ENCODE measurements at regions not wholly inside any gene's neighbourhood (a gene's known extent, or its start where the extent isn't known, plus 50 kb on each side); places are given as distances from the start of the nearest gene placed in this dataset.

- Mint-ChIP-seq H3K9me3 (ENCODE audit: low read depth, unreplicated experiment) (peaks cover 2% of the 10 kb centered on the region), H3K4me3 (ENCODE audit: low read depth, unreplicated experiment) (no peak overlapping the region), H3K27me3 (ENCODE audit: unreplicated experiment) (peaks cover 69% of the 10 kb centered on the region), H3K27ac (ENCODE audit: unreplicated experiment) (no peak overlapping the region), H3K4me1 (ENCODE audit: low read depth, unreplicated experiment) (no peaks in the 10 kb centered on the region), H3K36me3 (ENCODE audit: insufficient read depth, unreplicated experiment) (no peaks in the 10 kb centered on the region)
- BruUV-seq (replicated peaks): no TSS peak
- intact Hi-C loops (cut with micrococcal nuclease; ENCODE audit: unreplicated experiment): no loop called here
- CTCF ChIA-PET: no interaction called here
- TF ChIP-seq CTCF (IDR thresholded peaks at IDR 0.05; ENCODE audit: unreplicated experiment): no peak
- DNase-seq: no peak
Observed at GRCh38 chr16:54412037-54412436, 125.5 kb upstream of the IRX3 start.

DNA sequence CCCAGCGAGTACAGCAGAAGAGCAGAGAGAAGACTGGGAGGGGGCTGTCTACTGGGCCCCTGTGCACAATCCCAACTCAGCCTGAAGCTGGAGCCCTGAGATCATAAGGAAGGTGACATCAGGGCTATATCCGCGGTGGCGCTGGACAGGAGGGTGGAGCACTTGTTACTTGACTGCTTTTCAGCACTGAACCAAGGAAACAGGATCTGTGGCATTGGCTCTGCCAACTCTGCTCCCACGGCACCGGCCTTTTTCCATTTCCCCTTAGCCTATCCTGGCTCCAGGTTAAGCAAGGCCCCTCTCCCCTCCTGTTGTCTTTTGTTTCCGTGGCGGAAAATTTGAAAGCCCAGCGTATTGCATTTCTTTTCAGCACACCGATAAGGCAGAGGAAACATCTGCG, 125.0 kb upstream of the IRX3 start:
- intact Hi-C loops (cut with micrococcal nuclease; ENCODE audit: unreplicated experiment): no loop called here
- peaks cover 4% of the 10 kb centered on the region for H3K9me3 Mint-ChIP-seq (ENCODE audit: low read depth, unreplicated experiment)
- H3K4me1 Mint-ChIP-seq (ENCODE audit: low read depth, unreplicated experiment): no peaks in the 10 kb centered on the region
- peaks cover 74% of the 10 kb centered on the region for H3K27me3 Mint-ChIP-seq (ENCODE audit: unreplicated experiment)
- H3K4me3 Mint-ChIP-seq (ENCODE audit: low read depth, unreplicated experiment): no peak overlapping the region
- DNase-seq: no peak
- CTCF ChIA-PET: no interaction called here
- BruUV-seq (replicated peaks): no TSS peak
- no peak for TF ChIP-seq CTCF (IDR thresholded peaks at IDR 0.05; ENCODE audit: unreplicated experiment)
- H3K27ac Mint-ChIP-seq (ENCODE audit: unreplicated experiment): no peak overlapping the region
- H3K36me3 Mint-ChIP-seq (ENCODE audit: insufficient read depth, unreplicated experiment): no peaks in the 10 kb centered on the region

DNA sequence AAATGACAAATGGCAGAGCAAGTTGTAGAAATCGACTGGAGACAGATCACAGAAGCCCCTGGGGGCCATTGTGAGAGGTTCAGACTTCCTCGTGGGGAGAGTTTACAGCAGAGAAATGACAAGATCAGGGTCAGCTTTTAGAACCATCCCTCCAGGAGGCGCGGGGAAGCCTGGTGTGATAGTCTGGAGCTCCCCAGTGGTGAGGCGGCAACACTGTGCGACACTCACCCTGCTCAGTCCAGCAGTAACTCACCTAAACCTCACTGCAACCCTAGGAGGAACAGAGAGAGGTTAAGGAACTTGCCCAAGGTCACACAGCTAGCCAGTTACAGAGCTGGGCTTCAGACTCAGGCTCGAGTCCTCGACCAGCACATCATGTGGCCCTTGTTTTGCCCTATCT, 123.4 kb upstream of the IRX3 start:
- Mint-ChIP-seq H3K4me3 (ENCODE audit: low read depth, unreplicated experiment) (no peak overlapping the region), H3K27me3 (ENCODE audit: unreplicated experiment) (peaks cover 73% of the 10 kb centered on the region), H3K36me3 (ENCODE audit: insufficient read depth, unreplicated experiment) (no peaks in the 10 kb centered on the region), H3K4me1 (ENCODE audit: low read depth, unreplicated experiment) (no peaks in the 10 kb centered on the region), H3K9me3 (ENCODE audit: low read depth, unreplicated experiment) (peaks cover 2% of the 10 kb centered on the region), H3K27ac (ENCODE audit: unreplicated experiment) (no peak overlapping the region)
- CTCF ChIA-PET: interaction anchor here (0.7 to 0.8 kb wide), 3 partner anchors 29 to 460 kb away, joined by 3 to 8 read pairs (median 6); no protein-coding TSS in a partner anchor
- no TSS peak for BruUV-seq (replicated peaks)
- no peak for TF ChIP-seq CTCF (IDR thresholded peaks at IDR 0.05; ENCODE audit: unreplicated experiment)
- intact Hi-C loops (cut with micrococcal nuclease; ENCODE audit: unreplicated experiment): no loop called here
- no peak for DNase-seq

- no peak for TF ChIP-seq CTCF (IDR thresholded peaks at IDR 0.05; ENCODE audit: unreplicated experiment)
- no peak overlapping the region for H3K4me3 Mint-ChIP-seq (ENCODE audit: low read depth, unreplicated experiment)
- H3K27me3 Mint-ChIP-seq (ENCODE audit: unreplicated experiment): peaks cover 64% of the 10 kb centered on the region
- H3K9me3 Mint-ChIP-seq (ENCODE audit: low read depth, unreplicated experiment): peaks cover 2% of the 10 kb centered on the region
- intact Hi-C loops (cut with micrococcal nuclease; ENCODE audit: unreplicated experiment): no loop called here
- H3K36me3 Mint-ChIP-seq (ENCODE audit: insufficient read depth, unreplicated experiment): no peaks in the 10 kb centered on the region
- H3K4me1 Mint-ChIP-seq (ENCODE audit: low read depth, unreplicated experiment): no peaks in the 10 kb centered on the region
- no peak overlapping the region for H3K27ac Mint-ChIP-seq (ENCODE audit: unreplicated experiment)
- DNase-seq: no peak
- CTCF ChIA-PET: interaction anchor here (0.7 kb wide), 1 partner anchor 244 kb away, joined by 3 read pairs; no protein-coding TSS in a partner anchor
- no TSS peak for BruUV-seq (replicated peaks)
Observed at GRCh38 chr16:54407596-54407995, 121.0 kb upstream of the IRX3 start.
